ENCODE measurements at regions not wholly inside any gene's neighbourhood (a gene's known extent, or its start where the extent isn't known, plus 50 kb on each side); places are given as distances from the start of the nearest gene placed in this dataset.

GRCh38 chr4:156539376-156539775 lies 432.2 kb downstream of the PDGFC start:
- TF ChIP-seq, protein P1, sequence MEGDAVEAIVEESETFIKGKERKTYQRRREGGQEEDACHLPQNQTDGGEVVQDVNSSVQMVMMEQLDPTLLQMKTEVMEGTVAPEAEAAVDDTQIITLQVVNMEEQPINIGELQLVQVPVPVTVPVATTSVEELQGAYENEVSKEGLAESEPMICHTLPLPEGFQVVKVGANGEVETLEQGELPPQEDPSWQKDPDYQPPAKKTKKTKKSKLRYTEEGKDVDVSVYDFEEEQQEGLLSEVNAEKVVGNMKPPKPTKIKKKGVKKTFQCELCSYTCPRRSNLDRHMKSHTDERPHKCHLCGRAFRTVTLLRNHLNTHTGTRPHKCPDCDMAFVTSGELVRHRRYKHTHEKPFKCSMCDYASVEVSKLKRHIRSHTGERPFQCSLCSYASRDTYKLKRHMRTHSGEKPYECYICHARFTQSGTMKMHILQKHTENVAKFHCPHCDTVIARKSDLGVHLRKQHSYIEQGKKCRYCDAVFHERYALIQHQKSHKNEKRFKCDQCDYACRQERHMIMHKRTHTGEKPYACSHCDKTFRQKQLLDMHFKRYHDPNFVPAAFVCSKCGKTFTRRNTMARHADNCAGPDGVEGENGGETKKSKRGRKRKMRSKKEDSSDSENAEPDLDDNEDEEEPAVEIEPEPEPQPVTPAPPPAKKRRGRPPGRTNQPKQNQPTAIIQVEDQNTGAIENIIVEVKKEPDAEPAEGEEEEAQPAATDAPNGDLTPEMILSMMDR (conservative IDR thresholded peaks at IDR 0.05; ENCODE audit: low read depth, low read length), result no peak
- TF ChIP-seq POLR2A (IDR thresholded peaks at IDR 0.05; ENCODE audit: low read depth, low read length), result no peak
- TF ChIP-seq, protein P2, sequence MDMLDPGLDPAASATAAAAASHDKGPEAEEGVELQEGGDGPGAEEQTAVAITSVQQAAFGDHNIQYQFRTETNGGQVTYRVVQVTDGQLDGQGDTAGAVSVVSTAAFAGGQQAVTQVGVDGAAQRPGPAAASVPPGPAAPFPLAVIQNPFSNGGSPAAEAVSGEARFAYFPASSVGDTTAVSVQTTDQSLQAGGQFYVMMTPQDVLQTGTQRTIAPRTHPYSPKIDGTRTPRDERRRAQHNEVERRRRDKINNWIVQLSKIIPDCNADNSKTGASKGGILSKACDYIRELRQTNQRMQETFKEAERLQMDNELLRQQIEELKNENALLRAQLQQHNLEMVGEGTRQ (IDR thresholded peaks at IDR 0.05; ENCODE audit: low read depth, low read length), result no peak
- no peak for TF ChIP-seq RAD21 (IDR thresholded peaks at IDR 0.05; ENCODE audit: low read length)
- no peak for TF ChIP-seq RCOR1 (IDR thresholded peaks at IDR 0.05; ENCODE audit: insufficient replicate concordance, low read length)
- no peak for TF ChIP-seq CEBPB (IDR thresholded peaks at IDR 0.05; ENCODE audit: low read depth, low read length)
- no peak for TF ChIP-seq MXI1 (IDR thresholded peaks at IDR 0.05; ENCODE audit: borderline replicate concordance, low read depth, low read length)
- no peak for TF ChIP-seq BHLHE40 (IDR thresholded peaks at IDR 0.05; ENCODE audit: low read depth, low read length)
- no peak for TF ChIP-seq FOS (IDR thresholded peaks at IDR 0.05; ENCODE audit: low read depth, low read length)
- TF ChIP-seq MAZ (IDR thresholded peaks at IDR 0.05; ENCODE audit: borderline replicate concordance, low read depth, low read length), result no peak
- no peak for TF ChIP-seq RFX5 (IDR thresholded peaks at IDR 0.05; ENCODE audit: low read depth, low read length)
